Midbrain (tissue), 1 donor: ENCODE measurements at regions not wholly inside any gene's neighbourhood (a gene's known extent, or its start where the extent isn't known, plus 50 kb on each side); places are given as distances from the start of the nearest gene placed in this dataset.

Experiments used
- DNase-seq: peaks from one replicate; lab custom pipeline; 2025; lab: John Stamatoyannopoulos, UW

- DNase-seq, result no peak
These were observed 201.3 kb upstream of the GALNT5 start for GRCh38 chr2:157056200-157056676.

- DNase-seq, result no peak
These were observed 199.3 kb upstream of the GALNT5 start for GRCh38 chr2:157058161-157058560.

- DNase-seq, result no peak
These were observed 198.5 kb upstream of the GALNT5 start for GRCh38 chr2:157059036-157059435.

- DNase-seq, result no peak
These were observed 195.7 kb upstream of the GALNT5 start for GRCh38 chr2:157061799-157062198.

DNA sequence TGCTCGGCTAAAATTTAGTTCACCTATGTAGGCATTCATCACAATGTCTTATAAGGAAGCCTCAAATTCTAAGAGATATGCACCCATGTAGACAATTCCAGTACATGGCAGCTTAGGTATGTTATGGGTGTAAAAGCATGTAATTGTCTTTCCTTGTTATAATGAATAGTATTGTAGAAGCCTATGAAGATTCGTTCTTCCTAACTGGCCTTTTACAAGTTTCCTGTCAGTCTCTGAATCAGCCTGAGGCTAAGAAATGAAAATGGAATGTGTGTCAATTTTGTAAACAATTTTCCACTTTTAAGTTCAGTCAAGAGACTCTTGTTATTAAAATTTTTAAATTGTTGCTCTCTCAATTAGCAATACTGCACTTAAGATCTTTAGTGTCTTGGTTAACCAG lies 189.9 kb upstream of the GALNT5 start:
- DNase-seq, result no peak

- no peak for DNase-seq
These were observed 189.3 kb upstream of the GALNT5 start for GRCh38 chr2:157068237-157068636.

DNA sequence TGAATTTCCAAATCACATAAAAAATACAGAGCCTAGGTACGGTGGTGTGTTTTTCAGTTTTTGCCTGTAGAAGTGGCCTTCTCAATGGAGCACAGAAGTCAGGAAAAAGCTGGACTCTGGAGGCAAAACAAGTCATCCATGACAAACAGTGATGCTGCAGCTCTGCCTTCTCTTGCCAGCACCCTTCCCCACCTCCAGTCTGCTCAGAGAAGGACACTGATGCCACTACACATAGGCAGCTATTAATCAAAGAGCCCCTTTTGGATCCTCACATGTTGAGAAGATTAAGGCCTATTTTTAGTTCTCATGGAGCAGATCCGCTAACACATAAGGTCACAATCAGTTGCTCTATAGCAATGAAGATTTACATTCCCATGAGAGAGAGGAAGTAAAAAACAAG lies 181.6 kb upstream of the GALNT5 start:
- no peak for DNase-seq

GRCh38 chr2:157076526-157077161 lies 180.9 kb upstream of the GALNT5 start:
- no peak for DNase-seq

- DNase-seq, result no peak
These were observed 179.7 kb upstream of the GALNT5 start for GRCh38 chr2:157077753-157078350.

DNA sequence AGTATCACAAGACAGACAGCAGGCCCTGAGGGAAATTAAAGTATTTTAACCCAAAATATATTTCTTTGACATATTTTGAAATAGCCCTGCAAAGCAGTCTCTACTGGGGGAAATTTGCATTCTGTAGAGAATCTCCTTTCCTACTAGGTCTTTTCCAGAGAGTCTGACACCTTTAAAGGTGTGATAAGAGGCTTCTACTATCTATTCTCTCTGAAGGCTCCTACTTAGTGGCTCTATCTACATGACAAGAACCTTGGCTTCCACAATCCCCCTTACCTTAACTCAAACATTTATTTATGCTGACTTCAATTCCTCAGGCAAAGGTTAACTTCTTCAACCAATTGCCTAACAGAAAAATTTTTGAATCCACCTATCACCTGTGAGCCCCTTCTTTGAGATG lies 174.6 kb upstream of the GALNT5 start:
- no peak for DNase-seq

- no peak for DNase-seq
These were observed 172.0 kb upstream of the GALNT5 start for GRCh38 chr2:157085522-157085921.

GRCh38 chr2:157087373-157088002 lies 170.0 kb upstream of the GALNT5 start:
- DNase-seq, result no peak

DNA sequence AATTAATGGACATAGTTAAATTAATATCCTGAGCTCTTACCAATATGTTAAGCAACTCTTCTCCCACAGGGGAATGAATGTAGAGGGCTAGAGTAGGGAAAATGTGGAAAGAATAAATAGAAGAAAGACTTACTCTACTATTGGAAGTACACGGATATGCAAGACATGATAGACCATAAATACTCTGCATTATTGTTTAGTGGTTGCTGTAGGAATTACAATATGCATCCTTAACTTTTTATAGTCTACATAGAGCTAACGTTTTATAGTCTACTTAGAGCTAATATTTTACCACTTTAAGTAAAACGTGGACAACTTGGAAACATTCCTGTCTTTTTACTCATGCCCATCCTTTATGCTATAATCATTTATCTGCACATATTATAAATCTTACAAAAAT lies 163.8 kb upstream of the GALNT5 start:
- no peak for DNase-seq

DNA sequence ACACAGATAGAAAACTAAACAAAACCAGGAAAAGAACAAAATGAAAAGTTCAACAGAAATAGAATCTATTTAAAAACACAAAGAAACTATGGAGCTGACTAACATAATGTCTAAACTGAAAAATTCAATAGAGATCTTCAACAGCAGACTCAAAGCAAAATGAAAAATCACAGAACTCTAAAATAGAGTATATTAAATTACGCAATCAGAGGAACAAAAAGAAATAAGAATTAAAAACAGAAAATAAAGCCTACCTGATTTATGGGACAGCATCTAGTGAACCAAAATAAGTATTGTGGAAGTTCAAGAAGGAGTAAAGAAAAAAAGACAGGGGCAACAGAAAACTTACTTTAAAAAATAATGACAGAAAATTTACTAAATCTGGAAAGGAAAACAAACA lies 152.1 kb upstream of the GALNT5 start:
- DNase-seq, result no peak

GRCh38 chr2:157106950-157107349 lies 150.6 kb upstream of the GALNT5 start:
- DNase-seq, result no peak

GRCh38 chr2:157107460-157107859 lies 150.0 kb upstream of the GALNT5 start:
- no peak for DNase-seq

GRCh38 chr2:157107877-157108276 lies 149.6 kb upstream of the GALNT5 start:
- DNase-seq, result no peak

DNA sequence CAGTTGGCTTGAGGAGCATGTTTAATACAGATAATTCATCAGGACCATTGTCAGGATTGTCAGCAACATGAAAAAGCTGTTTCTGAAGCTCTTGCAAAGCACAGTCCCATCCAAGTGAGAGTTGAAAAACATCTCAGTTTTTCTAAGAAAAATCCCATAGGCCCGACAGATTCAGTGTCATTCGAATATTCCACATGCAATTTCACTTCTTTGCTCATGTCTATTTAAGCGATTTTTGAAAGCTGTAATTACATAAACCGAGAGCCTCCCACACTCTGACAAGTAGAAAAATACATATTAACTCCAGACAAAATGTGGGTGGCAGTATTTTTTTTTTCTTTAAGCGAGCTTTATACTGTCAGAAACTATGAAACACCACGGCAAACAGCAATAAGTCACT lies 134.7 kb upstream of the GALNT5 start:
- DNase-seq, result no peak

- DNase-seq, result no peak
These were observed 132.8 kb upstream of the GALNT5 start for GRCh38 chr2:157124731-157125130.

DNA sequence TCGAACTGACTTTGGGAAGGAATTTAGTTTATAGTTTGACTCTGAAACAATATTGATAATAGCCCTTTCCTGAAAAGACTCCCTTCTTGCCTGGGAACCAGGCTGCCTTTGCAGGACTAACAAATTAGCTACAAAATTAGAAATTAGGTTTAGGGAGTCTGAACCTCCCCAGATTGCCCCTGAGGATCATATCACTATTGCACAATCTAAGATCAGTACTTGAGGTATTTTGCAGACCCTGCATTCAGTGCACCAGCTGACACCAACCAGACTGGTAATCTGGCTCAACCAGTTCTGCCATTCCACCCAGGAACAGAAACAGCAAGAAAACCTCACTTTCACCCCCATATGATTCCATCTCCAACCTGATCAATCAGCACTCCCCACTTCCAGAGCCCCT lies 131.8 kb upstream of the GALNT5 start:
- no peak for DNase-seq

DNA sequence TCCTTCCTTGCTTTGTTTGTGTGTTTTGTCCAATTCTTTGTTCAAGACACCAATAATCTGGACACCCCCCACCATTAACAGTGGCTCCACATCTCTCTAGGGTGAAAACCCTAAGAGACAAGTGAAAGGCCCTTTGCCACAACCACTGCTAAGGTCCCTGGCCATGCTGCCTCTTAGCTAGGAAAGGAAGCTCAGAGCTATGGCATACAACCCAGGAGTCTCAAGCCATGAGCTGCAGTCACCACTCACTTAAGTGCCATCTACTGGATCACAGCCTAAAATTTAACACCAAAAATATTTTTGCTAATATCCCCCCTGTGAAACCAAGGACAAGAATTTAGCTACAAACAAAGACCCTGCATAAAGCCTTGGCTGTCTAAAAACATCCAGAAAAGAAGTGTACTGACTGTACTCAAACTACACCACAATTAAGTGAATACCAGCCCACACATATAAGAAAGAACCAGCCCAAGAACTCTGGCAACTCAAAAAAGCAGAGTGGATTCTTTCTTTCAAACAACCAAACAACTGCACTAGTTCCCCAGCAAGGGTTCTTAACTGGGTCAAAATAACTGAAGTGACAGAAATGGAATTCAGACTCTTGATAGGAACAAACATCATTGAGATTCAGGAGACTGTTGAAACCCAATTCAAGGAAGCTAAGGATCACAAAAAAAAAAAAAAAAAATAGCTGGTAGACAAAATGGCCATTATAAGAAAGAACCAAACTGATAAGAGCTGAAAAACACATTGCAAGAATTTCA lies 130.1 kb upstream of the GALNT5 start:
- no peak for DNase-seq

GRCh38 chr2:157143901-157144300 lies 113.6 kb upstream of the GALNT5 start:
- DNase-seq, result no peak

- no peak for DNase-seq
These were observed 108.2 kb upstream of the GALNT5 start for GRCh38 chr2:157149270-157149669.
